Right lobe of liver (tissue), 6 donors: ENCODE measurements at regions not wholly inside any gene's neighbourhood (a gene's known extent, or its start where the extent isn't known, plus 50 kb on each side); places are given as distances from the start of the nearest gene placed in this dataset.

Experiments used
- ATAC-seq, 4 donors: fragments of 200-7000 bp; cut with Tn5 transposase; one replicate each; pipeline ENCODE4 v1.9.1; 2020; ENCODE audit warnings: mild to moderate bottlenecking in 4 of 4, moderate library complexity in 4 of 4
- DNase-seq, 3 donors: peaks; one replicate each; pipeline ENCODE4 v3.0.0-alpha.2; 2020
- H3K27ac ChIP-seq, 3 donors: fragments of 200-600 bp; one replicate each; pipeline ENCODE4 v1.8.0; 2022
- H3K27me3 ChIP-seq, 2 donors: fragments of 200-600 bp; one replicate each; pipeline ENCODE4 v1.8.0; 2022
- H3K36me3 ChIP-seq, 4 donors: fragments of 200-600 bp; sonication (generic) in 1 of 4; one replicate each; pipeline versions ENCODE4 v1.5.1 to v1.8.0; 2017 to 2022; ENCODE audit warnings: control low read depth in 1 of 4
- H3K4me1 ChIP-seq, 4 donors: fragments of 200-600 bp; sonication (generic) in 1 of 4; one replicate each; pipeline versions ENCODE4 v1.5.1 to v1.8.0; 2017 to 2022; ENCODE audit warnings: control low read depth in 1 of 4
- H3K4me3 ChIP-seq, 3 donors: fragments of 200-600 bp; one replicate each; pipeline ENCODE4 v1.8.0; 2022
- H3K9me3 ChIP-seq, 4 donors: fragments of 200-600 bp; sonication (generic) in 1 of 4; one replicate each; pipeline versions ENCODE4 v1.5.1 to v1.8.0; 2017 to 2022; ENCODE audit warnings: control low read depth in 1 of 4
- CTCF ChIP-seq, 4 donors: fragments of 200-600 bp in 3 of 4; fragments of 450-650 bp in 1 of 4; IDR thresholded peaks; one replicate each; pipeline versions ENCODE4 v1.5.1 to v1.8.0; 2016 to 2022; ENCODE audit warnings: antibody characterized with exemption in 4 of 4, mild to moderate bottlenecking in 2 of 4
- POLR2A ChIP-seq: fragments of 450-650 bp; IDR thresholded peaks from one replicate; pipeline ENCODE4 v1.6.1; 2017; ENCODE audit warnings: antibody characterized with exemption, mild to moderate bottlenecking
- WGBS: methylation state at CpG from one replicate; pipeline ENCODE4 v1.1.6; 2018; ENCODE audit warnings: low coverage, low lambda C conversion rate; ENCODE audit not compliant: insufficient coverage; ENCODE audit errors: missing lambda C conversion rate; 5-methylcytosine and 5-hydroxymethylcytosine counted together
- intact Hi-C, 2 donors: fragments of 100-400 bp; cut with DNase I; formaldehyde crosslinking; loops; one replicate each; pipeline versions ENCODE4 v1.11.2 to v1.14.1; 2022
- donor health status: DM: no; HTN: yes; CAD: no.
- donor health status: DM: no; HTN: no; CAD: no.
- donor health status: DM: no; HTN: no; CAD: no.
- donor health status: DM: no; HTN: yes; CAD: no.
- donor health status: DM: no; HTN: yes; CAD: no.

- Histone ChIP-seq H3K27me3 (no peaks in the 10 kb centered on the region), H3K4me3 (no peak overlapping the region), H3K9me3 (no peaks in the 10 kb centered on the region), H3K27ac (no peak overlapping the region), H3K36me3 (no peaks in the 10 kb centered on the region), H3K4me1 (no peaks in the 10 kb centered on the region)
- TF ChIP-seq CTCF (IDR thresholded peaks at IDR 0.05) (no peak), POLR2A (no peak)
- ATAC-seq (no peak), DNase-seq (no peak)
- WGBS = 44% methylated on average over 3 of the region's 3 CpGs
- intact Hi-C loops = no loop called here
These were observed 288.2 kb downstream of the CENPW start for GRCh38 chr6:126628125-126628524.

- no peak for ATAC-seq
- no peak for DNase-seq
- WGBS = 44% methylated on average over 2 of the region's 2 CpGs
These were observed 291.4 kb downstream of the CENPW start for GRCh38 chr6:126631363-126631762.

GRCh38 chr6:126632271-126632670 lies 292.4 kb downstream of the CENPW start:
- H3K27ac ChIP-seq = no peak overlapping the region
- no peak overlapping the region for H3K4me3 ChIP-seq
- H3K36me3 ChIP-seq = no peaks in the 10 kb centered on the region
- H3K27me3 ChIP-seq = no peaks in the 10 kb centered on the region
- DNase-seq (no peak), ATAC-seq (no peak)
- H3K9me3 ChIP-seq = no peaks in the 10 kb centered on the region
- 69% methylated on average over 1 of the region's 1 CpG for WGBS
- intact Hi-C loops = no loop called here
- no peak for TF ChIP-seq POLR2A
- no peak for TF ChIP-seq CTCF (IDR thresholded peaks at IDR 0.05)
- H3K4me1 ChIP-seq = no peaks in the 10 kb centered on the region

More at GRCh38 chr6:126631363-126631762, 291.4 kb downstream of the CENPW start:
- Histone ChIP-seq H3K4me3 (no peak overlapping the region), H3K9me3 (no peaks in the 10 kb centered on the region), H3K27me3 (no peaks in the 10 kb centered on the region), H3K4me1 (no peaks in the 10 kb centered on the region), H3K36me3 (no peaks in the 10 kb centered on the region), H3K27ac (no peak overlapping the region)
- TF ChIP-seq CTCF (IDR thresholded peaks at IDR 0.05) (no peak), POLR2A (no peak)
- intact Hi-C loops = no loop called here

- intact Hi-C loops = no loop called here
- TF ChIP-seq CTCF (IDR thresholded peaks at IDR 0.05) (no peak), POLR2A (no peak)
- no peaks in the 10 kb centered on the region for H3K27me3 ChIP-seq
- DNase-seq (no peak), ATAC-seq (no peak)
- no peaks in the 10 kb centered on the region for H3K4me1 ChIP-seq
- WGBS = 70% methylated on average over 1 of the region's 1 CpG
- no peak overlapping the region for H3K4me3 ChIP-seq
- no peaks in the 10 kb centered on the region for H3K36me3 ChIP-seq
- H3K9me3 ChIP-seq = no peaks in the 10 kb centered on the region
- H3K27ac ChIP-seq = no peak overlapping the region
These were observed 293.5 kb downstream of the CENPW start for GRCh38 chr6:126633373-126633772.

GRCh38 chr6:126640356-126640755 lies 300.4 kb downstream of the CENPW start:
- TF ChIP-seq POLR2A (no peak), CTCF (IDR thresholded peaks at IDR 0.05) (no peak)
- no peak for ATAC-seq
- no peaks in the 10 kb centered on the region for H3K4me1 ChIP-seq
- no peak for DNase-seq
- no peak overlapping the region for H3K27ac ChIP-seq
- H3K27me3 ChIP-seq = no peaks in the 10 kb centered on the region
- 91% methylated on average over 2 of the region's 2 CpGs for WGBS
- H3K36me3 ChIP-seq = no peaks in the 10 kb centered on the region
- no peak overlapping the region for H3K4me3 ChIP-seq
- intact Hi-C loops = no loop called here
- H3K9me3 ChIP-seq = no peaks in the 10 kb centered on the region
